Activated naive CD4-positive, alpha-beta T cell treated with anti-CD3 and anti-CD28 coated beads, Interleukin-2, amount 10 ng/mL, durations not matched to agents 7 days and 5 days (primary cell): ENCODE measurements at regions not wholly inside any gene's neighbourhood (a gene's known extent, or its start where the extent isn't known, plus 50 kb on each side); places are given as distances from the start of the nearest gene placed in this dataset.

Experiments
- CTCF ChIA-PET: fragments of 350-600 bp; sonication (Branson Sonifier 250); formaldehyde crosslinking; loops from one replicate; lab custom pipeline; 2021; ENCODE audit warnings: antibody characterized with exemption; lab: Charles Lee
- DNase-seq: peaks from one replicate; pipeline ENCODE4 v3.0.0-alpha.2; 2020
- H3K27ac Mint-ChIP-seq: one replicate; pipeline ENCODE4 v1.8.0; 2021; ENCODE audit warnings: mild to moderate bottlenecking, moderate library complexity, mixed read lengths
- H3K27me3 Mint-ChIP-seq: one replicate; pipeline ENCODE4 v1.8.0; 2021; ENCODE audit warnings: mild to moderate bottlenecking, mixed read lengths
- H3K36me3 Mint-ChIP-seq: one replicate; pipeline ENCODE4 v1.8.0; 2021; ENCODE audit warnings: mixed read lengths
- H3K4me1 Mint-ChIP-seq: one replicate; pipeline ENCODE4 v1.8.0; 2021; ENCODE audit warnings: mixed read lengths
- H3K4me3 Mint-ChIP-seq: one replicate; pipeline ENCODE4 v1.8.0; 2021; ENCODE audit warnings: mild to moderate bottlenecking, moderate library complexity, mixed read lengths
- H3K9me3 Mint-ChIP-seq: one replicate; pipeline ENCODE4 v1.8.0; 2021; ENCODE audit warnings: mixed read lengths

GRCh38 chr6:1239805-1240204 lies 72.1 kb upstream of the FOXQ1 start:
- DNase-seq, result no peak
- CTCF ChIA-PET, result no interaction called here
- Mint-ChIP-seq H3K4me3 (no peak overlapping the region), H3K4me1 (no peaks in the 10 kb centered on the region), H3K27me3 (peaks cover 8% of the 10 kb centered on the region), H3K9me3 (no peaks in the 10 kb centered on the region), H3K36me3 (no peaks in the 10 kb centered on the region), H3K27ac (no peak overlapping the region)

GRCh38 chr6:1238040-1238439 lies 73.9 kb upstream of the FOXQ1 start:
- CTCF ChIA-PET, result no interaction called here
- Mint-ChIP-seq H3K36me3 (no peaks in the 10 kb centered on the region), H3K4me3 (no peak overlapping the region), H3K27ac (no peak overlapping the region), H3K9me3 (no peaks in the 10 kb centered on the region), H3K4me1 (no peaks in the 10 kb centered on the region), H3K27me3 (peaks cover 15% of the 10 kb centered on the region)
- DNase-seq, result no peak

DNA sequence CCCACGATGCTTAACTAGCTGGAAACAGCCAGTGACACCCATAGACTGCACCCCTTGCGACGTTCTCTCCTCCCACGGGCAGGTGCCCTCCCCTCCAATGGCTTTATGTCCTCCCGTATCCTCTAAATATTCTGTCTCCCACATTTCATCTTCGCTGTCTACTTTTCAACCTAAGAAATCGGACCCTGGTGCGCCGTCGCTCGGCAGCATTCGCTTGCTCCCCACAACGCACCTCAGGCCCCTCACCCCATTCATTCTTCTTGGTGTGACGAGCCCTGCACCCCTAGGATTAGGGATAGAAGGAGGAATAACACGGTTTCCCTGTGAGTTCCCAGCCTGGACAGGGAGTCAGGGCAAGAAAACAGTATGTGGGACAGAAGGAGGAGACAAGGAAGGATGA lies 74.3 kb upstream of the FOXQ1 start:
- Mint-ChIP-seq H3K27ac (no peak overlapping the region), H3K4me3 (no peak overlapping the region), H3K27me3 (peaks cover 11% of the 10 kb centered on the region), H3K4me1 (no peaks in the 10 kb centered on the region), H3K9me3 (no peaks in the 10 kb centered on the region), H3K36me3 (no peaks in the 10 kb centered on the region)
- CTCF ChIA-PET, result no interaction called here
- DNase-seq, result no peak

DNA sequence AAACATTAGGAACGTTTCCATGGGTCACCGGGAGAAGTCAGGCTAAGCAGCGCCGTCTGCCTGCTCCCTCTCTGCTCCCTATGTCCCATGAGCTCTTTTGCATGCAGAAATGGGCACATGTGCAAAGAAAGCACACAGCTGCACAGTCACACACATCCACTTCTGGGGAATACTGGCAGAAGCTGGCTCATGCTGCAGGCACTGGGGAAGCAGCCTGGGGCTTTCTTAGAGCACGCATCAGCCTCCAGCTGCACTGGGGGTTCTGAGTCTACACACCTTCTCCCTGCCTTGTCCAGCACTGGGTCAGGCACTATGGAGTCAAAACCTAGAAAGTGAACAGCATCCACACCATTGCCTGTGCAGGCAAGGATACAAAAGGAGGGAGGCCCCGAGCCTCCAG lies 76.1 kb upstream of the FOXQ1 start:
- Mint-ChIP-seq H3K9me3 (no peaks in the 10 kb centered on the region), H3K27ac (no peak overlapping the region), H3K36me3 (no peaks in the 10 kb centered on the region), H3K4me1 (no peaks in the 10 kb centered on the region), H3K27me3 (peaks cover 11% of the 10 kb centered on the region), H3K4me3 (no peak overlapping the region)
- CTCF ChIA-PET, result no interaction called here
- DNase-seq, result no peak

DNA sequence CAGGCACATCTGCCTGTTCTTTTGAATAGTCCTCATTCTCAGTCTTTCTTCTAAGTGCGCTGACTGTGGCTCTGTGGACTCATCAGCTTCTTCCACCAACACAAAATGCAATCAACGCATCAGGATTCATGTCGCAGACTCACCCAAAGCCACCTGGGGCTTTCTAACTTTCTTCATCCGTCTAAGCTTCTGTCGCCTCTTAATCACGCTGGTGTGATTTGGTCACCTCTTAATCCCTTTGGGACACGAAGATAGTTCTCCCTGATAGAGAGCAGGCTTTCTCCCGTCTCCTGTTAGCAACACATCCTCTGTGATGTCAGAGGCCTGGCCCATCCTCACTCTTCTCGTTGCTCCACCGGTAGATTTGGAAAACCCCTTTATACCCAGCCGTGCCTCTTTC lies 78.0 kb upstream of the FOXQ1 start:
- CTCF ChIA-PET, result no interaction called here
- no peak overlapping the region for H3K4me3 Mint-ChIP-seq
- no peaks in the 10 kb centered on the region for H3K9me3 Mint-ChIP-seq
- H3K36me3 Mint-ChIP-seq, result no peaks in the 10 kb centered on the region
- H3K4me1 Mint-ChIP-seq, result no peaks in the 10 kb centered on the region
- no peak overlapping the region for H3K27ac Mint-ChIP-seq
- peaks cover 8% of the 10 kb centered on the region for H3K27me3 Mint-ChIP-seq
- no peak for DNase-seq

DNA sequence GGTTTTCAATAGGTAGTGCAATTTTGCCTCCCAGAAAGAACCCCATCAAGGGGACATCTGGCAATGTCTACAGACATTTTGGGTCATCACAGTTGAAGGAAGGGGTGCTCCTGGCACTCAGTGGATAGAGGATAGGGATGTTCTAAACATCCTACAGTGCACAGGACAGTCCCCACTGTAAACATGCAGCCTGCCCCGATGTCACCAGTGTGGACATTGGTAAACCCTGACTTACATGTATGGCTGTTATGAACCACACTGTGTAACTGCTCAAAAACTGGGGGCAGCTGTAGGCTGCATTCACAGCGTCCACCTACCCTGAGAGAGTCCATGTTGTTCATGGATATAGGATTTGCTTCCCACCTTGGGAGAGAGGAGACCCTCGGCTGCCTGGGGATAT lies 79.3 kb upstream of the FOXQ1 start:
- CTCF ChIA-PET, result no interaction called here
- H3K27me3 Mint-ChIP-seq, result peaks cover 8% of the 10 kb centered on the region
- no peaks in the 10 kb centered on the region for H3K36me3 Mint-ChIP-seq
- DNase-seq, result no peak
- no peaks in the 10 kb centered on the region for H3K9me3 Mint-ChIP-seq
- no peaks in the 10 kb centered on the region for H3K4me1 Mint-ChIP-seq
- H3K4me3 Mint-ChIP-seq, result no peak overlapping the region
- H3K27ac Mint-ChIP-seq, result no peak overlapping the region

GRCh38 chr6:1231941-1232340 lies 80.0 kb upstream of the FOXQ1 start:
- H3K27me3 Mint-ChIP-seq, result peaks cover 8% of the 10 kb centered on the region
- H3K36me3 Mint-ChIP-seq, result no peaks in the 10 kb centered on the region
- no peak for DNase-seq
- no peaks in the 10 kb centered on the region for H3K9me3 Mint-ChIP-seq
- CTCF ChIA-PET, result no interaction called here
- no peak overlapping the region for H3K4me3 Mint-ChIP-seq
- H3K4me1 Mint-ChIP-seq, result no peaks in the 10 kb centered on the region
- H3K27ac Mint-ChIP-seq, result no peak overlapping the region

GRCh38 chr6:1230689-1231605 lies 81.0 kb upstream of the FOXQ1 start:
- peaks cover 8% of the 10 kb centered on the region for H3K27me3 Mint-ChIP-seq
- CTCF ChIA-PET, result no interaction called here

GRCh38 chr6:1230281-1230680 lies 81.6 kb upstream of the FOXQ1 start:
- Mint-ChIP-seq H3K36me3 (no peaks in the 10 kb centered on the region), H3K27me3 (peaks cover 8% of the 10 kb centered on the region), H3K4me3 (no peak overlapping the region), H3K4me1 (no peaks in the 10 kb centered on the region), H3K9me3 (no peaks in the 10 kb centered on the region), H3K27ac (no peak overlapping the region)
- CTCF ChIA-PET, result no interaction called here
- no peak for DNase-seq

More at GRCh38 chr6:1230689-1231605, 81.0 kb upstream of the FOXQ1 start:
- Mint-ChIP-seq H3K9me3 (no peaks in the 10 kb centered on the region), H3K4me1 (no peaks in the 10 kb centered on the region), H3K36me3 (no peaks in the 10 kb centered on the region), H3K27ac (no peak overlapping the region), H3K4me3 (no peak overlapping the region)
- no peak for DNase-seq

GRCh38 chr6:1229808-1230207 lies 82.1 kb upstream of the FOXQ1 start:
- H3K27ac Mint-ChIP-seq, result no peak overlapping the region
- no peaks in the 10 kb centered on the region for H3K4me1 Mint-ChIP-seq
- no peaks in the 10 kb centered on the region for H3K36me3 Mint-ChIP-seq
- no peaks in the 10 kb centered on the region for H3K9me3 Mint-ChIP-seq
- DNase-seq, result no peak
- no peak overlapping the region for H3K4me3 Mint-ChIP-seq
- peaks cover 12% of the 10 kb centered on the region for H3K27me3 Mint-ChIP-seq
- CTCF ChIA-PET, result no interaction called here

- no peaks in the 10 kb centered on the region for H3K36me3 Mint-ChIP-seq
- CTCF ChIA-PET, result no interaction called here
- H3K27me3 Mint-ChIP-seq, result peaks cover 12% of the 10 kb centered on the region
- no peaks in the 10 kb centered on the region for H3K4me1 Mint-ChIP-seq
- H3K9me3 Mint-ChIP-seq, result no peaks in the 10 kb centered on the region
- H3K4me3 Mint-ChIP-seq, result no peak overlapping the region
- DNase-seq, result no peak
- no peak overlapping the region for H3K27ac Mint-ChIP-seq
These were observed 82.6 kb upstream of the FOXQ1 start for GRCh38 chr6:1229301-1229700.

GRCh38 chr6:1228754-1229191 lies 83.1 kb upstream of the FOXQ1 start:
- no peak overlapping the region for H3K27ac Mint-ChIP-seq
- H3K27me3 Mint-ChIP-seq, result peaks cover 7% of the 10 kb centered on the region
- no peaks in the 10 kb centered on the region for H3K9me3 Mint-ChIP-seq
- no peaks in the 10 kb centered on the region for H3K36me3 Mint-ChIP-seq
- H3K4me3 Mint-ChIP-seq, result no peak overlapping the region
- CTCF ChIA-PET, result no interaction called here
- DNase-seq, result no peak
- H3K4me1 Mint-ChIP-seq, result no peaks in the 10 kb centered on the region

GRCh38 chr6:1227935-1228753 lies 83.8 kb upstream of the FOXQ1 start:
- Mint-ChIP-seq H3K4me3 (no peak overlapping the region), H3K36me3 (no peaks in the 10 kb centered on the region), H3K9me3 (no peaks in the 10 kb centered on the region), H3K27ac (no peak overlapping the region), H3K4me1 (no peaks in the 10 kb centered on the region), H3K27me3 (peaks cover 4% of the 10 kb centered on the region)
- CTCF ChIA-PET, result no interaction called here
- DNase-seq, result no peak

- Mint-ChIP-seq H3K27ac (no peak overlapping the region), H3K4me1 (no peaks in the 10 kb centered on the region), H3K27me3 (peaks cover 4% of the 10 kb centered on the region), H3K36me3 (no peaks in the 10 kb centered on the region), H3K4me3 (no peak overlapping the region), H3K9me3 (no peaks in the 10 kb centered on the region)
- no peak for DNase-seq
- CTCF ChIA-PET, result no interaction called here
These were observed 84.3 kb upstream of the FOXQ1 start for GRCh38 chr6:1227600-1227934.
